ENCODE measurements at regions not wholly inside any gene's neighbourhood (a gene's known extent, or its start where the extent isn't known, plus 50 kb on each side); places are given as distances from the start of the nearest gene placed in this dataset.

- no peak for DNase-seq (ENCODE audit: low read depth in 2 of 2, low spot score in 1 of 2)
Measured at GRCh38 chr19:32141840-32142511, 203.4 kb upstream of the ZNF507 start.

GRCh38 chr19:32146664-32147063 is 198.7 kb upstream of the ZNF507 start:
- no peak for DNase-seq (ENCODE audit: low read depth in 2 of 2, low spot score in 1 of 2)

- no peak for DNase-seq (ENCODE audit: low read depth in 2 of 2, low spot score in 1 of 2)
Measured at GRCh38 chr19:32150605-32151004, 194.8 kb upstream of the ZNF507 start.

- DNase-seq (ENCODE audit: low read depth in 2 of 2, low spot score in 1 of 2), result no peak
Measured at GRCh38 chr19:32154418-32154817, 191.0 kb upstream of the ZNF507 start.

GRCh38 chr19:32164384-32164992 is 180.9 kb upstream of the ZNF507 start:
- DNase-seq (ENCODE audit: low read depth in 2 of 2, low spot score in 1 of 2), result no peak

GRCh38 chr19:32165141-32165540 is 180.3 kb upstream of the ZNF507 start:
- no peak for DNase-seq (ENCODE audit: low read depth in 2 of 2, low spot score in 1 of 2)

GRCh38 chr19:32165750-32166149 is 179.7 kb upstream of the ZNF507 start:
- no peak for DNase-seq (ENCODE audit: low read depth in 2 of 2, low spot score in 1 of 2)

GRCh38 chr19:32166238-32166637 is 179.2 kb upstream of the ZNF507 start:
- DNase-seq (ENCODE audit: low read depth in 2 of 2, low spot score in 1 of 2), result no peak

- no peak for DNase-seq (ENCODE audit: low read depth in 2 of 2, low spot score in 1 of 2)
Measured at GRCh38 chr19:32168111-32168510, 177.3 kb upstream of the ZNF507 start.

GRCh38 chr19:32168606-32169005 is 176.8 kb upstream of the ZNF507 start:
- DNase-seq (ENCODE audit: low read depth in 2 of 2, low spot score in 1 of 2), result no peak

GRCh38 chr19:32171719-32172151 is 173.7 kb upstream of the ZNF507 start:
- no peak for DNase-seq (ENCODE audit: low read depth in 2 of 2, low spot score in 1 of 2)

- no peak for DNase-seq (ENCODE audit: low read depth in 2 of 2, low spot score in 1 of 2)
Measured at GRCh38 chr19:32172566-32173160, 172.7 kb upstream of the ZNF507 start.

- no peak for DNase-seq (ENCODE audit: low read depth in 2 of 2, low spot score in 1 of 2)
Measured at GRCh38 chr19:32173836-32174235, 171.6 kb upstream of the ZNF507 start.

GRCh38 chr19:32174386-32175113 is 170.9 kb upstream of the ZNF507 start:
- DNase-seq (ENCODE audit: low read depth in 2 of 2, low spot score in 1 of 2), result no peak

- no peak for DNase-seq (ENCODE audit: low read depth in 2 of 2, low spot score in 1 of 2)
Measured at GRCh38 chr19:32176591-32176990, 168.8 kb upstream of the ZNF507 start.

- no peak for DNase-seq (ENCODE audit: low read depth in 2 of 2, low spot score in 1 of 2)
Measured at GRCh38 chr19:32177686-32178085, 167.7 kb upstream of the ZNF507 start.

- DNase-seq (ENCODE audit: low read depth in 2 of 2, low spot score in 1 of 2), result no peak
Measured at GRCh38 chr19:32178401-32178800, 167.0 kb upstream of the ZNF507 start.

GRCh38 chr19:32178956-32179355 is 166.5 kb upstream of the ZNF507 start:
- no peak for DNase-seq (ENCODE audit: low read depth in 2 of 2, low spot score in 1 of 2)

- no peak for DNase-seq (ENCODE audit: low read depth in 2 of 2, low spot score in 1 of 2)
Measured at GRCh38 chr19:32181216-32181920, 164.0 kb upstream of the ZNF507 start.

- DNase-seq (ENCODE audit: low read depth in 2 of 2, low spot score in 1 of 2), result no peak
Measured at GRCh38 chr19:32186542-32187330, 158.7 kb upstream of the ZNF507 start.

- no peak for DNase-seq (ENCODE audit: low read depth in 2 of 2, low spot score in 1 of 2)
Measured at GRCh38 chr19:32188921-32189320, 156.5 kb upstream of the ZNF507 start.

Measured in stimulated activated CD8-positive, alpha-beta memory T cell treated with anti-CD3 and anti-CD28 coated beads, Interleukin-4, amount 100 ng/mL, for 1 hour (primary cell).